ENCODE measurements at regions not wholly inside any gene's neighbourhood (a gene's known extent, or its start where the extent isn't known, plus 50 kb on each side); places are given as distances from the start of the nearest gene placed in this dataset.

DNA sequence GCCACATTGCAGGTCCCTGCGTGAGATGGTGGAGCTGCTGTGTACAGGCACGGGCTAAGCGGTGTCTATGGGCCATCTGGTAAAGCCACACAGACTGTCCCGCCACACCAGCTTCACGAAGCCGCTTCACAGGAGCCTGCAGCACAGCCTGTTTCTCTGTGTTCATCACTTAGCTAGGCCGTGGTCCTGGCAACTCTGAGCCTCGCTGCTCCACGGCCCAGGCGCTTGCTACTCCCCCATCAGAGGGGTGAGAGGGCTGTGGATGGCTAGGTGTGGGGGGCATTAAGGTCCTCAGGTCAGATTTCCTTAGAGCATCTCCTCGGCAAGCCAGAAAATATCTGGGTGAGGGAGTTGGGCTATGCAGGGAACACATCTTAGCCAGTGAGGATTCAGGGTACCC, 225.7 kb downstream of the GLI2 start:
- TF ChIP-seq, protein P1, sequence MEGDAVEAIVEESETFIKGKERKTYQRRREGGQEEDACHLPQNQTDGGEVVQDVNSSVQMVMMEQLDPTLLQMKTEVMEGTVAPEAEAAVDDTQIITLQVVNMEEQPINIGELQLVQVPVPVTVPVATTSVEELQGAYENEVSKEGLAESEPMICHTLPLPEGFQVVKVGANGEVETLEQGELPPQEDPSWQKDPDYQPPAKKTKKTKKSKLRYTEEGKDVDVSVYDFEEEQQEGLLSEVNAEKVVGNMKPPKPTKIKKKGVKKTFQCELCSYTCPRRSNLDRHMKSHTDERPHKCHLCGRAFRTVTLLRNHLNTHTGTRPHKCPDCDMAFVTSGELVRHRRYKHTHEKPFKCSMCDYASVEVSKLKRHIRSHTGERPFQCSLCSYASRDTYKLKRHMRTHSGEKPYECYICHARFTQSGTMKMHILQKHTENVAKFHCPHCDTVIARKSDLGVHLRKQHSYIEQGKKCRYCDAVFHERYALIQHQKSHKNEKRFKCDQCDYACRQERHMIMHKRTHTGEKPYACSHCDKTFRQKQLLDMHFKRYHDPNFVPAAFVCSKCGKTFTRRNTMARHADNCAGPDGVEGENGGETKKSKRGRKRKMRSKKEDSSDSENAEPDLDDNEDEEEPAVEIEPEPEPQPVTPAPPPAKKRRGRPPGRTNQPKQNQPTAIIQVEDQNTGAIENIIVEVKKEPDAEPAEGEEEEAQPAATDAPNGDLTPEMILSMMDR (IDR thresholded peaks at IDR 0.05; ENCODE audit: insufficient read depth, low read depth, low read length) = no peak
- no peak for TF ChIP-seq EZH2 (IDR thresholded peaks at IDR 0.05; ENCODE audit: insufficient read depth, low read length)
